ENCODE measurements at regions not wholly inside any gene's neighbourhood (a gene's known extent, or its start where the extent isn't known, plus 50 kb on each side); places are given as distances from the start of the nearest gene placed in this dataset.

DNA sequence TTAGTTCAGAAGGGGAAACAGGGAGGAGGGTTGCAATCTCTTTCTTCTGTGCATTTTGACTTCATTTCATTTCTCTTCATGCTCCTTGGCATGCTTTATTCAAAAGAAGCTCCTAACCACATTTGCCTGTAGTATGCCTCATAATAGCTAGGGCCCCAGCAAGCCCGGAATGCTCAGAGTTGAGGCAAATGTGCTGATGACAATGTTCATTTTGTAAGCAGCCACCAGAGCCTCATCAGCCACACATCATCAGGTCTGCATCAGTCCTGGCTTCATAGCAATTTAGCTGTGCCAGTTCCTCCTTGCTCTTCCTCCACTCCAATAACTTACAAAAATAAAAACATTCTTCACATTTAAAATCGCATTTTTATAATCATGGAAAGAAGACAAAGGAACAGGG is 65.4 kb upstream of the MMADHC start:
- Histone ChIP-seq H3F3A (ENCODE audit: insufficient read depth, low read length) (no peaks in the 10 kb centered on the region), H3K27me3 (ENCODE audit: insufficient read depth, low read length) (no peaks in the 10 kb centered on the region), H3K9me3 (ENCODE audit: low read length) (no peaks in the 10 kb centered on the region), H3K9me2 (ENCODE audit: low read depth, low read length) (no peaks in the 10 kb centered on the region), H3K27ac (ENCODE audit: low read depth, low read length, poor library complexity, severe bottlenecking) (no peak overlapping the region), H3K4me3 (ENCODE audit: low read depth, low read length, poor library complexity, severe bottlenecking) (no peak overlapping the region), H3K9ac (ENCODE audit: low read length) (no peak overlapping the region), H4K20me1 (ENCODE audit: insufficient read depth, low read length) (no peaks in the 10 kb centered on the region), H2AFZ (ENCODE audit: low read length) (no peak overlapping the region), H3K4me2 (ENCODE audit: low read length) (no peak overlapping the region), H3K79me2 (ENCODE audit: insufficient read depth, low read length) (no peaks in the 10 kb centered on the region), H3K36me3 (ENCODE audit: insufficient read depth, low read length) (no peaks in the 10 kb centered on the region), H3K4me1 (ENCODE audit: insufficient read depth, low read length, severe bottlenecking) (no peaks in the 10 kb centered on the region)
- no peak for TF ChIP-seq EZH2 (IDR thresholded peaks at IDR 0.05; ENCODE audit: borderline replicate concordance, low read length)
- TF ChIP-seq, protein P1, sequence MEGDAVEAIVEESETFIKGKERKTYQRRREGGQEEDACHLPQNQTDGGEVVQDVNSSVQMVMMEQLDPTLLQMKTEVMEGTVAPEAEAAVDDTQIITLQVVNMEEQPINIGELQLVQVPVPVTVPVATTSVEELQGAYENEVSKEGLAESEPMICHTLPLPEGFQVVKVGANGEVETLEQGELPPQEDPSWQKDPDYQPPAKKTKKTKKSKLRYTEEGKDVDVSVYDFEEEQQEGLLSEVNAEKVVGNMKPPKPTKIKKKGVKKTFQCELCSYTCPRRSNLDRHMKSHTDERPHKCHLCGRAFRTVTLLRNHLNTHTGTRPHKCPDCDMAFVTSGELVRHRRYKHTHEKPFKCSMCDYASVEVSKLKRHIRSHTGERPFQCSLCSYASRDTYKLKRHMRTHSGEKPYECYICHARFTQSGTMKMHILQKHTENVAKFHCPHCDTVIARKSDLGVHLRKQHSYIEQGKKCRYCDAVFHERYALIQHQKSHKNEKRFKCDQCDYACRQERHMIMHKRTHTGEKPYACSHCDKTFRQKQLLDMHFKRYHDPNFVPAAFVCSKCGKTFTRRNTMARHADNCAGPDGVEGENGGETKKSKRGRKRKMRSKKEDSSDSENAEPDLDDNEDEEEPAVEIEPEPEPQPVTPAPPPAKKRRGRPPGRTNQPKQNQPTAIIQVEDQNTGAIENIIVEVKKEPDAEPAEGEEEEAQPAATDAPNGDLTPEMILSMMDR (IDR thresholded peaks at IDR 0.05; ENCODE audit: low read length), result no peak

DNA sequence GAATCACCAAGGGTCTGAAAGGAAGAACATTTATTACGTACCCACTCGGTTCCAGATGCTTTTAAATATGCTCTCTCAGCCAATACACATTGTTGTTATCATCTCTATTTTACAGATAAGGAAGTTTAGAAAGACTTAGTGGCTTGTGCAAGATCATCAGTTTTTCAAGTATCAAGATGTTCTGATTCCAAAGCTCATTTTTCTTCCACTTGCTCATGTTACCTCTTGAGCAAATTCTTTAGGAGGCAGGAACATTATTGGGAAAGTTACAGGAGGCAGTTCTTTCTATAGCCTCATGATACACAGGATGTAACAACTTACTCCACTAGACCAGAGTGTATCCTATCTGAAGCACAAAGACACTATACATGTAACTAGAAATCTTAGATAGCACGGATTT is 65.0 kb upstream of the MMADHC start:
- Histone ChIP-seq H3F3A (ENCODE audit: insufficient read depth, low read length) (no peaks in the 10 kb centered on the region), H3K79me2 (ENCODE audit: insufficient read depth, low read length) (no peaks in the 10 kb centered on the region), H2AFZ (ENCODE audit: low read length) (no peak overlapping the region), H3K4me2 (ENCODE audit: low read length) (no peak overlapping the region), H3K27ac (ENCODE audit: low read depth, low read length, poor library complexity, severe bottlenecking) (no peak overlapping the region), H3K36me3 (ENCODE audit: insufficient read depth, low read length) (no peaks in the 10 kb centered on the region), H3K9me3 (ENCODE audit: low read length) (no peaks in the 10 kb centered on the region), H3K4me1 (ENCODE audit: insufficient read depth, low read length, severe bottlenecking) (no peaks in the 10 kb centered on the region), H4K20me1 (ENCODE audit: insufficient read depth, low read length) (no peaks in the 10 kb centered on the region), H3K9ac (ENCODE audit: low read length) (no peak overlapping the region), H3K27me3 (ENCODE audit: insufficient read depth, low read length) (no peaks in the 10 kb centered on the region), H3K4me3 (ENCODE audit: low read depth, low read length, poor library complexity, severe bottlenecking) (no peak overlapping the region), H3K9me2 (ENCODE audit: low read depth, low read length) (no peaks in the 10 kb centered on the region)
- TF ChIP-seq, protein P1 (IDR thresholded peaks at IDR 0.05; ENCODE audit: low read length), result no peak
- no peak for TF ChIP-seq EZH2 (IDR thresholded peaks at IDR 0.05; ENCODE audit: borderline replicate concordance, low read length)

DNA sequence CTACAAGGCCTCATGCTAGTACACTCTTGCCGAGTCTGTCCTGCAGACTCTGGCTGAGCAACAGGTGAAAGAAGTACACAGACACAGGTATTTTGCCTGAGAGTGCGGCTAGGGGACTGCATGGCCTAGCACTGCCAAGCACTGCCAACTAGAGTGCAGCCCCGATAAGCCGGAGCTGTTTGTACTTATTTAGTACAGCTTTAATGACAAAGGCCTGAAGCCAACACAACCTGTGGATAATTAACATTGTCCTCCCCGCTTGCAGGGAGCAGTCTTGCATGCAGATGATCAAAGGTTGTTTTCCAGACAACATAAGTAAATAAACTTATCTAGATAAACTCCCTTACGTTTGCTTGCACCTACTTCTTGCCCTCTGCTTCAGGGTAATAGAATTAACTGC is 63.7 kb upstream of the MMADHC start:
- no peaks in the 10 kb centered on the region for H3F3A ChIP-seq (ENCODE audit: insufficient read depth, low read length)
- H3K27ac ChIP-seq (ENCODE audit: low read depth, low read length, poor library complexity, severe bottlenecking), result no peak overlapping the region
- H3K4me1 ChIP-seq (ENCODE audit: insufficient read depth, low read length, severe bottlenecking), result no peaks in the 10 kb centered on the region
- H3K27me3 ChIP-seq (ENCODE audit: insufficient read depth, low read length), result no peaks in the 10 kb centered on the region
- H3K9me2 ChIP-seq (ENCODE audit: low read depth, low read length), result no peaks in the 10 kb centered on the region
- no peak overlapping the region for H3K9ac ChIP-seq (ENCODE audit: low read length)
- no peaks in the 10 kb centered on the region for H4K20me1 ChIP-seq (ENCODE audit: insufficient read depth, low read length)
- no peaks in the 10 kb centered on the region for H3K9me3 ChIP-seq (ENCODE audit: low read length)
- no peak overlapping the region for H3K4me2 ChIP-seq (ENCODE audit: low read length)
- no peak overlapping the region for H3K4me3 ChIP-seq (ENCODE audit: low read depth, low read length, poor library complexity, severe bottlenecking)
- H3K79me2 ChIP-seq (ENCODE audit: insufficient read depth, low read length), result no peaks in the 10 kb centered on the region
- H2AFZ ChIP-seq (ENCODE audit: low read length), result no peak overlapping the region
- TF ChIP-seq, protein P1 (IDR thresholded peaks at IDR 0.05; ENCODE audit: low read length), result no peak
- TF ChIP-seq EZH2 (IDR thresholded peaks at IDR 0.05; ENCODE audit: borderline replicate concordance, low read length), result no peak
- no peaks in the 10 kb centered on the region for H3K36me3 ChIP-seq (ENCODE audit: insufficient read depth, low read length)
